Vagina (tissue), 2 donors: ENCODE measurements at regions not wholly inside any gene's neighbourhood (a gene's known extent, or its start where the extent isn't known, plus 50 kb on each side); places are given as distances from the start of the nearest gene placed in this dataset.

Experiments
- POLR2A ChIP-seq, 2 donors: fragments of 450-650 bp; IDR thresholded peaks; one replicate each; pipeline ENCODE4 v1.6.1; 2017; ENCODE audit warnings: antibody characterized with exemption in 2 of 2, mild to moderate bottlenecking in 2 of 2, moderate library complexity in 2 of 2
- POLR2AphosphoS5 ChIP-seq, 2 donors: sonication (generic); formaldehyde crosslinking; IDR thresholded peaks; one replicate each; pipeline ENCODE4 v1.9.0; 2017; ENCODE audit warnings: antibody characterized with exemption in 2 of 2, mild to moderate bottlenecking in 2 of 2, low read depth in 1 of 2; ENCODE audit not compliant: insufficient read depth in 1 of 2
- TF ChIP-seq, protein P1 (sequence below), 3 experiments: fragments of 450-650 bp in 2 of 3; fragments of 200-600 bp in 1 of 3; sonication (generic) in 1 of 3; IDR thresholded peaks; one replicate each; pipeline ENCODE4 v1.5.1; 2017 to 2019; ENCODE audit warnings: antibody characterized with exemption in 3 of 3, mild to moderate bottlenecking in 2 of 3, moderate library complexity in 2 of 3

DNA sequence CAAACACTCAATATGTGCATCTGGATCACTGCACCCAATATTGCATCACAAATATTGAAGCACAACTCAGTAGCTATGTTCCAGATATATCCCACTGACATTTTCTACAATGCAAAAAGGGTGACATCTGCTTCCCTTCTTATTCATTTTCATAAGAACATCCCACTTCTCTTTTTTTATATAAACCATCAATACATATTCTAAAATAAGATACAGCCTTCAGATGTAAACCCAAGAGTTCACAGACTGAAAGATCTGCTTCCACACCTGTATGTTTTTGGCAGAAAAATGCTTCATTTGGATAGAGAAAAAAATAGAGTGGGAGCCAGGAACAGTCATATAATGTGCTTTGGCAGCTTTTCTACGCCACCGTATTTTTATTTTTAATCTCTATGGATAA is 815.6 kb upstream of the ADGRL3 start:
- TF ChIP-seq, protein P1, sequence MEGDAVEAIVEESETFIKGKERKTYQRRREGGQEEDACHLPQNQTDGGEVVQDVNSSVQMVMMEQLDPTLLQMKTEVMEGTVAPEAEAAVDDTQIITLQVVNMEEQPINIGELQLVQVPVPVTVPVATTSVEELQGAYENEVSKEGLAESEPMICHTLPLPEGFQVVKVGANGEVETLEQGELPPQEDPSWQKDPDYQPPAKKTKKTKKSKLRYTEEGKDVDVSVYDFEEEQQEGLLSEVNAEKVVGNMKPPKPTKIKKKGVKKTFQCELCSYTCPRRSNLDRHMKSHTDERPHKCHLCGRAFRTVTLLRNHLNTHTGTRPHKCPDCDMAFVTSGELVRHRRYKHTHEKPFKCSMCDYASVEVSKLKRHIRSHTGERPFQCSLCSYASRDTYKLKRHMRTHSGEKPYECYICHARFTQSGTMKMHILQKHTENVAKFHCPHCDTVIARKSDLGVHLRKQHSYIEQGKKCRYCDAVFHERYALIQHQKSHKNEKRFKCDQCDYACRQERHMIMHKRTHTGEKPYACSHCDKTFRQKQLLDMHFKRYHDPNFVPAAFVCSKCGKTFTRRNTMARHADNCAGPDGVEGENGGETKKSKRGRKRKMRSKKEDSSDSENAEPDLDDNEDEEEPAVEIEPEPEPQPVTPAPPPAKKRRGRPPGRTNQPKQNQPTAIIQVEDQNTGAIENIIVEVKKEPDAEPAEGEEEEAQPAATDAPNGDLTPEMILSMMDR (IDR thresholded peaks at IDR 0.05), result no peak
- TF ChIP-seq POLR2A (IDR thresholded peaks at IDR 0.05) (no peak), POLR2AphosphoS5 (IDR thresholded peaks at IDR 0.05; ENCODE audit: insufficient read depth in 1 of 2, low read depth in 1 of 2) (no peak)
